ENCODE measurements at regions not wholly inside any gene's neighbourhood (a gene's known extent, or its start where the extent isn't known, plus 50 kb on each side); places are given as distances from the start of the nearest gene placed in this dataset.

- TF ChIP-seq, protein P1, sequence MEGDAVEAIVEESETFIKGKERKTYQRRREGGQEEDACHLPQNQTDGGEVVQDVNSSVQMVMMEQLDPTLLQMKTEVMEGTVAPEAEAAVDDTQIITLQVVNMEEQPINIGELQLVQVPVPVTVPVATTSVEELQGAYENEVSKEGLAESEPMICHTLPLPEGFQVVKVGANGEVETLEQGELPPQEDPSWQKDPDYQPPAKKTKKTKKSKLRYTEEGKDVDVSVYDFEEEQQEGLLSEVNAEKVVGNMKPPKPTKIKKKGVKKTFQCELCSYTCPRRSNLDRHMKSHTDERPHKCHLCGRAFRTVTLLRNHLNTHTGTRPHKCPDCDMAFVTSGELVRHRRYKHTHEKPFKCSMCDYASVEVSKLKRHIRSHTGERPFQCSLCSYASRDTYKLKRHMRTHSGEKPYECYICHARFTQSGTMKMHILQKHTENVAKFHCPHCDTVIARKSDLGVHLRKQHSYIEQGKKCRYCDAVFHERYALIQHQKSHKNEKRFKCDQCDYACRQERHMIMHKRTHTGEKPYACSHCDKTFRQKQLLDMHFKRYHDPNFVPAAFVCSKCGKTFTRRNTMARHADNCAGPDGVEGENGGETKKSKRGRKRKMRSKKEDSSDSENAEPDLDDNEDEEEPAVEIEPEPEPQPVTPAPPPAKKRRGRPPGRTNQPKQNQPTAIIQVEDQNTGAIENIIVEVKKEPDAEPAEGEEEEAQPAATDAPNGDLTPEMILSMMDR (IDR thresholded peaks at IDR 0.05; ENCODE audit: low read length): no peak
- no peak for TF ChIP-seq EZH2phosphoT487 (IDR thresholded peaks at IDR 0.05; ENCODE audit: low read length)
- TF ChIP-seq EZH2 (optimal IDR thresholded peaks at IDR 0.05; ENCODE audit: low read depth, low read length): no peak
These were observed 548.5 kb downstream of the DTWD2 start for GRCh38 chr5:118439831-118440230.
